ENCODE measurements at regions not wholly inside any gene's neighbourhood (a gene's known extent, or its start where the extent isn't known, plus 50 kb on each side); places are given as distances from the start of the nearest gene placed in this dataset.
A peak's percentile ranks its signal among the peaks of the same experiment; 100 is the strongest.

DNA sequence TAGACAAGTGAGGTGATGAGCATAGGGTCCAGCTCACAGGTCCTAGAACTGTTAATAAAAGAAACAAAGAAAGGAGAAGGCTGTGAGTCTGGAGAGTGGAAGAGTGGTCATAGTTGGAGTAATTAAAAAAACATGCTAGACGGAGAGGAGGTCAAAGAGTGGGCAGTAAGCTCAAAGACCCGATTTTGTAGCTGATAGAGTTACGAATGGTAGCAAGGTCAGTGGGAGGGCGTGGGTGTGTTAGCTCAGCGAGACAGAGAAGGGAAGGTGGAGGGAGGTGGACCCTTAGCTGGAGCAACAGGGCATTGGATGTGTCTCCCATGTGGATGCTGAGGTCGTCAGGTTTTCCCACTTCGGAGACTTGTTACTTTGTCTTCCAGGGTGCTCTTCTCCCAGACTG lies 431.7 kb downstream of the CDH26 start:
- no peak for DNase-seq

DNA sequence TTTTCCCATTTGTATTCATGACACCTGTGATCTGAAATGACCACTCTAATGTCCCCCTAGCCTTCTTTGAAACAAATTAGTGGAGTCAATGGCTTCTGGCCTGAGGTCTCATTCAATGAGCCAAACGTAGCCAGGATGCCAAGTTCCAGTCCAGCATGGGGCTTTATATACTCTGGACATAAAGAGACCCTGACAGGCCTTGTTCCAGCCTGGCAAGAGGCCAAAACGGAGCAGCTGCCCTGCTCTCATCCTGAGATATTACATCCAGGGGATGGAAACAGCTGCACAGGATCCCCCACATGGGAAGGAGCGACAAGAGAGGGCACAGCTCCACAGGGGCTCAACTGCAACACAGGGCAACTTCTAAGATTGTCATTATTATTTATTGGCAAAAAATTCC lies 437.8 kb downstream of the CDH26 start:
- no peak for DNase-seq

GRCh38 chr20:60400567-60400966 lies 442.3 kb downstream of the CDH26 start:
- no peak for DNase-seq

- no peak for DNase-seq
Observed at GRCh38 chr20:60402189-60403058, 444.2 kb downstream of the CDH26 start.

- DNase-seq: no peak
Observed at GRCh38 chr20:60403105-60403741, 445.0 kb downstream of the CDH26 start.

DNA sequence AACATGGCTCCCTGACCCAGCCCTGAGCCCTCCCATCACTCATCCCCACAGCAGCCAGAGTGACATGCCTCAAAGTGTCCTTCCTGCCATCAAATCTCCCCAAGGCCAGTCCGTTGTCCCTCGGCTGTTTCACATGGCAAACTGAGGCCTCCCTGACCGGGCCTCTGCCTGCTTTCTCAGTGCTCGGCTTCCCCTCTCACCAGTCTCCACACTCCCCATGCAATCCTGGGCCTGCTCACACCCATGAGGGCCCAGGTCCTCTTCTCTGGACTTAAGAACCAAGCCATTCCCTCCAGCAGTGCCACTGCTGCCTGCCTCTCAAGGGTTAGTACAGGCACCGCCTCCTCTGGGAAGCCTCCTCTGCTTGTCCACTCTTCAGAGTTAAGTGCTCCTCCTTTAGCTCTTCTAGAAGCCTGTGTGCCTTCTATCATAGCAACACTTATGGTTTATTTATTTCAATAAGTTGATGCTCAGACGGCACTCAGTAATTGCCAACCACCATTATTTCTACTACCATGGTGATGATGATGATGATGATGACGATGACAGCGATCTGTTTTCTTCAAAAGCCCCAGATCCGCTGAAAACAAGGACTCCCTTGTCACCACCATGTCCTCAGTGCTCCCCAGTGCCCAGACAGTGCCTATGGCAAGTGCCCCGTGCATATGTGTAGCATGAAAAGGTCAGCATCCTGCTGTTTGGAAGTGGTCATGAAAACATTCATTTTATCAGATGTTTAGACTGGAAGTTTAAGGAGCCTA lies 449.0 kb downstream of the CDH26 start:
- DNase-seq: no peak

GRCh38 chr20:60407938-60408337 lies 449.7 kb downstream of the CDH26 start:
- no peak for DNase-seq

DNA sequence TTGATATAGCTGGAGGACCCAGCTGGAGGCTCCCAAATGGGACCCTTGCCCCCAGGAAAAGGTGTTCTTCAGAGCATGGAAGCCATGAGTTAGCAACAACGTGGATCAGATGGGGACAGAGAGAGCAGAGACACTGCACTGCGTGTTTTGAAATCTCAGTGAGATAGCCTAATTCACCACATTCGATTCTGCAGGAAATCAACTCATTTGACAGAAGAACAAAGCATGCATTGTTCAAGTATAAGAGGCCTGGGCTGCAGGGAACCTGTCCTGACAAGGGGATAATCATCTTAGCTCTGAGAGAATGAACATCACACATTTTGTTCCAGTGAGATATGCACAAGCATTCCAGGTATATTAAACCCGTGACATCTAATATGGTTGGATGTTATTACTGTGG lies 450.2 kb downstream of the CDH26 start:
- no peak for DNase-seq

DNA sequence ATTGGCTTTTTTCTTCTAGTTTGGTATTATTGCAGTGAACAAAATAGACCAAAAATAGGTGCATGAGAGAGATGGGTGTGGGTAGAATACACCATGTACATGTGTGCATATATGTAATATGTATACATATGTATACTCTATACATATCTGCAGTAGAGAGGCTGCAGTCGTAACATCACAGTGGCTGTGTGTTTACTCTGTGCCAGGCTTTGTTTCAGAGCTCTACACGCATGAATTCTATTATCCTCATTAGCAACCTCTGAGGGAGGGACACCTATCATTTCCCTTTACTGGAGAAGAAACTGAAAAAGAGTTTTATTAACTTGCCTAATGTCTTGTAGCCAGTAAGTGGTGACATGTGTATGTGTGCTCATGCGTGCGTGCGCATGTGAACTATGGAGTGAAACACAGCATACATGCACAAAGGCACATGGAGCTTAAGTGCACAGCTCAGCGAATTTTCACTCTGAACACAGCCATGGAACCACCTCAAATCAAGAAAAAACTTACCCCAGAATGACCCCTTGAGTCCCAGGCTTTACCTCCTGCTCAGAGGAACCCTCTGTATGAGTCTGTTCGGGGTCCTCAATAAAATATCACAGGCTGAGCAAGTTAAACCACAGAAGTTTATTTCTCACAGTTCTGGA lies 452.5 kb downstream of the CDH26 start:
- no peak for DNase-seq

- DNase-seq: no peak
Observed at GRCh38 chr20:60411813-60412212, 453.6 kb downstream of the CDH26 start.

DNA sequence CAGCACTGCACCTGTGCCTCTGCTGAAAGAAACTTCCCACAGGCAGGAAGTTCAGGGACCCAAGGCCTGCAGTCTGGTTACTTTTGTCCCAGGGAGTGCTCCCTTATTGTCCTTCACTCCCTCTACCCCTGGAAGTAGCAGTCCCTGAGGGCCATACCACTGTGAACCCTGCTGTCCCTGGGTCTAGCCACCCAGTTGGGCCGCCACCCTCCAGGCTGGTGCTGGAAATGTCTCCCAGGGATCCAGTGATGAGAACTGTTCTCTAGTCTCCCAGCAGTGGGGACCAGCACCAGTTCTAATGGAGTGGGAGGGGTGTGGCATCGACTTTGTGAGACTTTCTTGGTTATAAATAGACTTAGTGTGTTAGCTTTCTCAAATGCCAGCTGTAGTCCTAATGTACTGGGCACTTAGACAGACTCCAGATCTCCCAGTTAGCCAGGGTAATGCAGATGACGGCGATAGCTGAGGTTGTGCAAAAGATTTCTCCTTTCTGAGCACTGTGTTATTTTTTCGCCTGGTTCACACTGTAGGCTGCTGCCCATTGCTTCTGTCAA lies 462.5 kb downstream of the CDH26 start:
- no peak for DNase-seq

DNA sequence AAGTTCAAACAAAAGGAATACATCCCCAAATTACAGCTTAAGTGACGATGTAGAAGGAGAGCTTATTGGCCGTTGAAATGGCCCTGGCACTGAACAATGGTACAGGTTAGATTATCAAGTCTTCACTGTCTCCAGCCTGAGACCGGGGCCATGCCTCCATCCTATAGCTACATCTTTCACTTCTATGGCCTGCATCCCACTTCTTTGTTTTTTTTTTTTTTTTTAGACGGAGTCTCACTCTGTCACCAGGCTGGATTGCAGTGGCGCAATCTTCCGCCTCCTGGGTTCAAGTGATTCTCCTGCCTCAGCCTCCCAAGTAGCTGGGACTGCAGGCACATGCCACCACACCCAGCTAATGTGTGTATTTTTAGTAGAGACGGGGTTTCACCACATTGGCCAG lies 464.6 kb downstream of the CDH26 start:
- no peak for DNase-seq

DNA sequence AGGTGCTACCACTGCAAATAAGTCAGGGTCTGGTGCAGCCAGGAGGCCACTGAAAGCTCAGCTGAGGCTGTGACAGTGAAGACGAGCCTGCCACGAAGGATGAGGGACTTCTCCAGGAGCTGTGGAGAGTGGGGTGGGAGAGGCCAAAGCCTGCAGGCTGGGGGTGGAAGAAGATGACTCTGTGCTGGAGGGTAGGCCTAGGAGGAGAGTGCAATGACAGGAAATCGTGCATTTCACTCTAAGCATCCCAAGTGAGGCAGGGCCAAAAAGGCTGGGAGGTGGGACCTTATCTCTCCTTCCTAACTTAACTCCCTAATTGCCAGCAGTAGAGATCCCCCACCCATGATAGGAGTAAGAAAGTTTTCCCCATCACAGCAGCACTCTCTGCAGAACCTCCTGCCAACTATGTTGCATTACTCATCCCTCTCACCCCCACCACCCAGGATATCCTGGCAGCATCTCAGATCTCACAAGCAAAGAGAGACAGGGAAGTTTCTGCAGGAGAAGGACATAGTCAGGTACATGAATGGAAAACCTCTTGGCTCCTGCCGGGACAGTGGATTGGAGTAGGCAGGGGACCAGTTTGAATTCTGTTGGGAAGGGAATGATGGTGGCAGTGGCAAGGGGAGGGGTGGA lies 466.2 kb downstream of the CDH26 start:
- DNase-seq: no peak

DNA sequence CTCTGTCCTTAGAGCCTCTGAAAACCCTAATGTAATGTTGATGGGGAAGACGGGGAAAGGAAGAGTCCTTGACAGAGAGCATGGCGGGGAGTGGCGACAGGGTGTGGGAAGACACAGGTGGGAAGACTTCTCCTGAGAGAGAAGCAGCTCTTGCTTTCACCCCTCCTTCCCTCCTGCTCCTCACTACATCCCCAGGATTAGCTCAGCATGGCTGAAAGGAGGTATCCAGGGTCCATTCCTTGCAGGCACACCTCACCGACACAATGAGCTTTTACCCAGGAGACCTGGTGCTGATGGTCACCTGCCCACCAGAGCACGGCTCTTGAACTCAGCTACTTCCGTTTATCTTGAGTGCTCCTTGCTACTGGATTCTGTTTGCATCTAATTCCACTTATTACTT lies 469.3 kb downstream of the CDH26 start:
- no peak for DNase-seq

GRCh38 chr20:60428651-60429050 lies 470.4 kb downstream of the CDH26 start:
- DNase-seq: no peak

- no peak for DNase-seq
Observed at GRCh38 chr20:60430516-60431001, 472.3 kb downstream of the CDH26 start.

- no peak for DNase-seq
Observed at GRCh38 chr20:60431349-60431748, 473.1 kb downstream of the CDH26 start.

DNA sequence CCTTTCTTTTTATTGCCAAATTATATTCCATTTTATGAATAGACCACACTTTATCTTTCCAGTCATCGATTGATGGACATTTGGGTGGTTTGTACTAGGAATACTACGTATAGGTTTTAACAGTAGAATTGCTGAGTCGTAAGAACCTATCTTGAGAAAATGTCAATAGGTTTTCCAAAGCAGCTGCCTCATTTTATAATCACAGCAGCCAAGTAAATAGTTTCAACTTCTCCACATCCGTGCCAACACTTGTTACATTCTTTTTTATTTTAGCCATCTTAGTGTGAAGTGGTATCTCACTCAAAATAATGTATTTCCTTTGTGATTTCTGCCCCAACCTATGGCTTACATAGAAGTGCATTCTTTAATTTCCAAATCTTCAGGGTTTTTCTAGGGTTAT lies 479.2 kb downstream of the CDH26 start:
- DNase-seq: no peak

GRCh38 chr20:60446267-60447111 lies 488.3 kb downstream of the CDH26 start:
- DNase-seq: peak; percentile 26

GRCh38 chr20:60447703-60448102 lies 489.5 kb downstream of the CDH26 start:
- no peak for DNase-seq

Measured in NK-92 treated with Interleukin-12 subunit alpha and Interleukin-12 subunit beta, amount 100 ng/mL, for 24 hours (cell line).